Activated T-helper 2 cell treated with anti-CD3 and anti-CD28 coated beads, Interferon-gamma antibody, Interleukin-2, Interleukin-4, amounts not matched to agents 10 μg/mL and 5 μg/mL and 100 μg/mL, durations not matched to agents 14 hours and 24 hours and 36 hours (primary cell): ENCODE measurements at regions not wholly inside any gene's neighbourhood (a gene's known extent, or its start where the extent isn't known, plus 50 kb on each side); places are given as distances from the start of the nearest gene placed in this dataset.

Experiments used
- DNase-seq: peaks from one replicate; pipeline ENCODE4 v3.0.0; 2021; ENCODE audit warnings: low spot score
- H3K27ac Mint-ChIP-seq: one replicate; pipeline ENCODE4 v1.8.0; 2021; ENCODE audit warnings: mixed read lengths
- H3K27me3 Mint-ChIP-seq: one replicate; pipeline ENCODE4 v1.8.0; 2021; ENCODE audit warnings: low read depth, mixed read lengths
- H3K36me3 Mint-ChIP-seq: one replicate; pipeline ENCODE4 v1.8.0; 2021; ENCODE audit warnings: low read depth, mixed read lengths
- H3K4me1 Mint-ChIP-seq: one replicate; pipeline ENCODE4 v1.8.0; 2021; ENCODE audit warnings: low read depth, mixed read lengths
- H3K4me3 Mint-ChIP-seq: one replicate; pipeline ENCODE4 v1.8.0; 2021; ENCODE audit warnings: low read depth, mild to moderate bottlenecking, moderate library complexity, mixed read lengths
- H3K9me3 Mint-ChIP-seq: one replicate; pipeline ENCODE4 v1.8.0; 2021; ENCODE audit warnings: mixed read lengths
- intact Hi-C: fragments of 100-400 bp; cut with micrococcal nuclease; formaldehyde crosslinking; loops from one replicate; pipeline ENCODE4 v1.15.1; 2023

GRCh38 chr10:21030091-21030490, 133.0 kb upstream of the NEBL start:
- no peaks in the 10 kb centered on the region for H3K9me3 Mint-ChIP-seq
- DNase-seq: no peak
- H3K36me3 Mint-ChIP-seq: no peaks in the 10 kb centered on the region
- intact Hi-C loops: no loop called here
- H3K4me3 Mint-ChIP-seq: no peak overlapping the region
- H3K27ac Mint-ChIP-seq: no peak overlapping the region
- H3K27me3 Mint-ChIP-seq: no peaks in the 10 kb centered on the region
- H3K4me1 Mint-ChIP-seq: no peaks in the 10 kb centered on the region

- no peaks in the 10 kb centered on the region for H3K27me3 Mint-ChIP-seq
- no peak overlapping the region for H3K4me3 Mint-ChIP-seq
- no peak overlapping the region for H3K27ac Mint-ChIP-seq
- no peaks in the 10 kb centered on the region for H3K9me3 Mint-ChIP-seq
- no peaks in the 10 kb centered on the region for H3K4me1 Mint-ChIP-seq
- intact Hi-C loops: no loop called here
- DNase-seq: no peak
- no peaks in the 10 kb centered on the region for H3K36me3 Mint-ChIP-seq
Measured at GRCh38 chr10:21022821-21023220, 125.7 kb upstream of the NEBL start.

GRCh38 chr10:21021843-21022594, 124.9 kb upstream of the NEBL start:
- Mint-ChIP-seq H3K9me3 (no peaks in the 10 kb centered on the region), H3K4me3 (no peak overlapping the region), H3K27me3 (no peaks in the 10 kb centered on the region), H3K4me1 (no peaks in the 10 kb centered on the region), H3K36me3 (no peaks in the 10 kb centered on the region), H3K27ac (no peak overlapping the region)
- DNase-seq: no peak
- intact Hi-C loops: no loop called here

- no peak for DNase-seq
- intact Hi-C loops: no loop called here
- Mint-ChIP-seq H3K27ac (no peak overlapping the region), H3K27me3 (no peaks in the 10 kb centered on the region), H3K4me3 (no peak overlapping the region), H3K9me3 (no peaks in the 10 kb centered on the region), H3K4me1 (no peaks in the 10 kb centered on the region), H3K36me3 (no peaks in the 10 kb centered on the region)
Measured at GRCh38 chr10:21021231-21021630, 124.1 kb upstream of the NEBL start.

- no peak for DNase-seq
- no peak overlapping the region for H3K4me3 Mint-ChIP-seq
- no peaks in the 10 kb centered on the region for H3K36me3 Mint-ChIP-seq
- no peak overlapping the region for H3K27ac Mint-ChIP-seq
- no peaks in the 10 kb centered on the region for H3K9me3 Mint-ChIP-seq
- intact Hi-C loops: no loop called here
- H3K27me3 Mint-ChIP-seq: no peaks in the 10 kb centered on the region
- H3K4me1 Mint-ChIP-seq: no peaks in the 10 kb centered on the region
Measured at GRCh38 chr10:21020545-21020944, 123.4 kb upstream of the NEBL start.

GRCh38 chr10:21019436-21019835, 122.3 kb upstream of the NEBL start:
- Mint-ChIP-seq H3K36me3 (no peaks in the 10 kb centered on the region), H3K4me1 (no peaks in the 10 kb centered on the region), H3K27me3 (no peaks in the 10 kb centered on the region), H3K4me3 (no peak overlapping the region), H3K9me3 (no peaks in the 10 kb centered on the region), H3K27ac (no peak overlapping the region)
- no peak for DNase-seq
- intact Hi-C loops: no loop called here

GRCh38 chr10:21015851-21016250, 118.7 kb upstream of the NEBL start:
- intact Hi-C loops: no loop called here
- Mint-ChIP-seq H3K27me3 (no peaks in the 10 kb centered on the region), H3K4me3 (no peak overlapping the region), H3K27ac (no peak overlapping the region), H3K9me3 (no peaks in the 10 kb centered on the region), H3K36me3 (no peaks in the 10 kb centered on the region), H3K4me1 (no peaks in the 10 kb centered on the region)
- DNase-seq: no peak

- H3K4me1 Mint-ChIP-seq: no peaks in the 10 kb centered on the region
- H3K27me3 Mint-ChIP-seq: no peaks in the 10 kb centered on the region
- H3K9me3 Mint-ChIP-seq: no peaks in the 10 kb centered on the region
- no peak overlapping the region for H3K27ac Mint-ChIP-seq
- intact Hi-C loops: no loop called here
- no peak overlapping the region for H3K4me3 Mint-ChIP-seq
- no peak for DNase-seq
- H3K36me3 Mint-ChIP-seq: no peaks in the 10 kb centered on the region
Measured at GRCh38 chr10:21014141-21014540, 117.0 kb upstream of the NEBL start.

GRCh38 chr10:21011433-21012018, 114.4 kb upstream of the NEBL start:
- H3K27ac Mint-ChIP-seq: no peak overlapping the region
- no peak for DNase-seq
- H3K4me1 Mint-ChIP-seq: no peaks in the 10 kb centered on the region
- H3K9me3 Mint-ChIP-seq: no peaks in the 10 kb centered on the region
- no peak overlapping the region for H3K4me3 Mint-ChIP-seq
- intact Hi-C loops: no loop called here
- H3K36me3 Mint-ChIP-seq: no peaks in the 10 kb centered on the region
- H3K27me3 Mint-ChIP-seq: no peaks in the 10 kb centered on the region

GRCh38 chr10:21010615-21011014, 113.5 kb upstream of the NEBL start:
- no peaks in the 10 kb centered on the region for H3K9me3 Mint-ChIP-seq
- intact Hi-C loops: no loop called here

GRCh38 chr10:21003240-21003822, 106.2 kb upstream of the NEBL start:
- H3K27me3 Mint-ChIP-seq: no peaks in the 10 kb centered on the region
- H3K4me3 Mint-ChIP-seq: no peak overlapping the region
- H3K27ac Mint-ChIP-seq: no peak overlapping the region
- no peak for DNase-seq
- no peaks in the 10 kb centered on the region for H3K36me3 Mint-ChIP-seq
- intact Hi-C loops: no loop called here
- no peaks in the 10 kb centered on the region for H3K4me1 Mint-ChIP-seq
- H3K9me3 Mint-ChIP-seq: no peaks in the 10 kb centered on the region

More at GRCh38 chr10:21010615-21011014, 113.5 kb upstream of the NEBL start:
- Mint-ChIP-seq H3K27me3 (no peaks in the 10 kb centered on the region), H3K36me3 (no peaks in the 10 kb centered on the region), H3K4me3 (no peak overlapping the region), H3K27ac (no peak overlapping the region), H3K4me1 (no peaks in the 10 kb centered on the region)
- DNase-seq: no peak

GRCh38 chr10:21002091-21002878, 105.2 kb upstream of the NEBL start:
- no peak overlapping the region for H3K27ac Mint-ChIP-seq
- no peak for DNase-seq
- no peaks in the 10 kb centered on the region for H3K27me3 Mint-ChIP-seq
- no peaks in the 10 kb centered on the region for H3K4me1 Mint-ChIP-seq
- H3K36me3 Mint-ChIP-seq: no peaks in the 10 kb centered on the region
- H3K4me3 Mint-ChIP-seq: no peak overlapping the region
- intact Hi-C loops: no loop called here
- H3K9me3 Mint-ChIP-seq: no peaks in the 10 kb centered on the region

- no peak overlapping the region for H3K27ac Mint-ChIP-seq
- H3K4me1 Mint-ChIP-seq: no peaks in the 10 kb centered on the region
- H3K4me3 Mint-ChIP-seq: no peak overlapping the region
- DNase-seq: no peak
- no peaks in the 10 kb centered on the region for H3K27me3 Mint-ChIP-seq
- no peaks in the 10 kb centered on the region for H3K36me3 Mint-ChIP-seq
- H3K9me3 Mint-ChIP-seq: no peaks in the 10 kb centered on the region
- intact Hi-C loops: no loop called here
Measured at GRCh38 chr10:20999699-21000098, 102.6 kb upstream of the NEBL start.
